GM18511 (cell line): ENCODE measurements at regions not wholly inside any gene's neighbourhood (a gene's known extent, or its start where the extent isn't known, plus 50 kb on each side); places are given as distances from the start of the nearest gene placed in this dataset.
"Not testable (repeated sequence)": the region's sequence is repeated elsewhere in the genome, so short reads cannot be mapped to it uniquely, and the experiment has no call there.

ENCODE experiments used
- ATAC-seq: cut with Tn5 transposase; IDR thresholded peaks from one replicate; pipeline ENCODE4 v1.9.1; 2021; ENCODE audit warnings: mild to moderate bottlenecking, moderate library complexity; ENCODE audit not compliant: unreplicated experiment

GRCh38 chr6:141790921-141791320 is 341.8 kb upstream of the GJE1 start:
- no peak for ATAC-seq

GRCh38 chr6:141788096-141788495 is 344.6 kb upstream of the GJE1 start:
- ATAC-seq = no peak

- no peak for ATAC-seq
Observed at GRCh38 chr6:141783585-141783984, 349.1 kb upstream of the GJE1 start.

- no peak for ATAC-seq
Observed at GRCh38 chr6:141780296-141780695, 352.4 kb upstream of the GJE1 start.

GRCh38 chr6:141764388-141764787 is 368.3 kb upstream of the GJE1 start:
- ATAC-seq = no peak

GRCh38 chr6:141758430-141758829 is 374.3 kb upstream of the GJE1 start:
- no peak for ATAC-seq

- no peak for ATAC-seq
Observed at GRCh38 chr6:141753180-141753579, 379.5 kb upstream of the GJE1 start.

GRCh38 chr6:141752677-141753076 is 380.0 kb upstream of the GJE1 start:
- ATAC-seq = peak; percentile 78

- not testable (repeated sequence) for ATAC-seq
Observed at GRCh38 chr6:141746324-141746723, 386.4 kb upstream of the GJE1 start.

- no peak for ATAC-seq
Observed at GRCh38 chr6:141744971-141745370, 387.8 kb upstream of the GJE1 start.

GRCh38 chr6:141744194-141744925 is 388.4 kb upstream of the GJE1 start:
- no peak for ATAC-seq

- ATAC-seq = no peak
Observed at GRCh38 chr6:141736104-141736503, 396.6 kb upstream of the GJE1 start.

GRCh38 chr6:141735126-141735525 is 397.6 kb upstream of the GJE1 start:
- ATAC-seq = no peak

GRCh38 chr6:141734071-141734840 is 398.5 kb upstream of the GJE1 start:
- no peak for ATAC-seq

- ATAC-seq = no peak
Observed at GRCh38 chr6:141729146-141729545, 403.6 kb upstream of the GJE1 start.

- no peak for ATAC-seq
Observed at GRCh38 chr6:141728330-141728729, 404.4 kb upstream of the GJE1 start.

- ATAC-seq = no peak
Observed at GRCh38 chr6:141726248-141726647, 406.5 kb upstream of the GJE1 start.

- ATAC-seq = no peak
Observed at GRCh38 chr6:141724731-141725130, 408.0 kb upstream of the GJE1 start.

- ATAC-seq = no peak
Observed at GRCh38 chr6:141719476-141719875, 413.2 kb upstream of the GJE1 start.

GRCh38 chr6:141705431-141705830 is 427.3 kb upstream of the GJE1 start:
- no peak for ATAC-seq

GRCh38 chr6:141704151-141704550 is 428.6 kb upstream of the GJE1 start:
- ATAC-seq = no peak

- ATAC-seq = no peak
Observed at GRCh38 chr6:141701732-141702131, 431.0 kb upstream of the GJE1 start.
